ENCODE measurements at regions not wholly inside any gene's neighbourhood (a gene's known extent, or its start where the extent isn't known, plus 50 kb on each side); places are given as distances from the start of the nearest gene placed in this dataset.
A peak's percentile ranks its signal among the peaks of the same experiment; 100 is the strongest.
"Not testable (repeated sequence)": the region's sequence is repeated elsewhere in the genome, so short reads cannot be mapped to it uniquely, and the experiment has no call there.

GRCh38 chr1:47577303-47578025 is 139.6 kb downstream of the FOXD2 start:
- DNase-seq = no peak

DNA sequence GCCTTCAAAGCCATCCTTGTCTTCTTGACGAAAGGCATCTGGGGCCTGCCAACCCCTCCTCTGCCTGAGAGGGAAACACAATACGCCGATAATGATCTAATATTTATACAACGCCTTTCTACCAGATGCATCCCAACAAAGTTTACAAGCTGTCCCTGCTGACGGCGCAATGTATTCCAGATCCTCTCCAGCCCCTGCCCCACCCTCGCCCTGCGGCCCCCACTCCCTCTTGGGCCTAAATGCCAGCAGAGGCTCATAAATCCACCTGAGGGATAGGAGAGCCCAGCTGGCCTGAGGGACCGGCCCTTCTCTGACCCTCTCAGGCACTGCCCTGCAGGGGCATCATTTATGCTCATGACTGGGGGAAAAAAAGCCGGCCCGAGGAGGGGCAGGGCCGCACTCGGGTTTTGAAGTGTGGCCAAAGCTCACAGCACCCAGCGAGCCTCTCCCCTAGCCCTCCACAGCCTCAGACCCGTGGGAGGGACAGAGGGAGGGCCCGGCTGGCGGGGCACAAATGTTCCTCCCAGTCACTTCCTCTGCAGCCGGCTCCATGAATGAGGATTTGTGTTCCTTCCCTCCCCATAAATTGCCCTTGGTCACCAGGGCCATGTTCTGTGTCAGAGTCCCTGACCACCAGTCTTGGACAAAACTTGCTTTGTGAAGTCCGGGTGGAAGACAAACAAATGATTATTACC is 140.3 kb downstream of the FOXD2 start:
- no peak for DNase-seq

DNA sequence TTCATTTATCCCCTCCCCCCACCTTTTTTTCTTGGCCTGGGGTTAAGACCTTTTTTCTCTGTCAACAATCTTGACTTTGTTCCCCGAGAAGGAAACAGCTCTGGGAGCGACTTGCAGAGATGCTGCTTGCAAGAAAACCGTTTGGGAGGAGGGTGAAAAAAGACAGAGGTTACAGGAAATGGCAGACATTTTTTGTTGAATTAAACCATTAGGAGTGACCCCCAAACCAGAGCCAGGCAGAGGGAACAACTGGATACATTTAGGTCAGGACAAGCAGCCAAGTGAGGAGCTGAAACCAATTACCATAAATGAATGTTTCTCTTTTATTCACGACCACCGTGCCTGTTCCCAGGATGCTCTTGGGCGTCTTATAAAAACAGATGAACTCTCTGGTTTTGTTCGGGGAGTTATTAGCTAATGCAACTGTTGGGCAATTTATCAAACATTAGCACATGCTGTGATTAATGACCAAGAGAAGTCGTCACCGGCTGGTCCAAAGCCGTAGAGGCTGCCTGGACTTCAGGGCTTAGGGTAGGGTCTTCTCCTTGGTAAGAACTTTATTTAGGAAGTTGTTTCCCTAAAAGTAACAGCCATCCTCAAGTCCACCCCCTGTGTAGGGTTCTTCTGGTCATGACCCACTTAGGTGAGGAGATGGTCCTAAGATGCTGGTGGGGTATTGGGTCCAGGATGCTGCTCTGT is 141.0 kb downstream of the FOXD2 start:
- no peak for DNase-seq

GRCh38 chr1:47579809-47580208 is 142.0 kb downstream of the FOXD2 start:
- no peak for DNase-seq

DNA sequence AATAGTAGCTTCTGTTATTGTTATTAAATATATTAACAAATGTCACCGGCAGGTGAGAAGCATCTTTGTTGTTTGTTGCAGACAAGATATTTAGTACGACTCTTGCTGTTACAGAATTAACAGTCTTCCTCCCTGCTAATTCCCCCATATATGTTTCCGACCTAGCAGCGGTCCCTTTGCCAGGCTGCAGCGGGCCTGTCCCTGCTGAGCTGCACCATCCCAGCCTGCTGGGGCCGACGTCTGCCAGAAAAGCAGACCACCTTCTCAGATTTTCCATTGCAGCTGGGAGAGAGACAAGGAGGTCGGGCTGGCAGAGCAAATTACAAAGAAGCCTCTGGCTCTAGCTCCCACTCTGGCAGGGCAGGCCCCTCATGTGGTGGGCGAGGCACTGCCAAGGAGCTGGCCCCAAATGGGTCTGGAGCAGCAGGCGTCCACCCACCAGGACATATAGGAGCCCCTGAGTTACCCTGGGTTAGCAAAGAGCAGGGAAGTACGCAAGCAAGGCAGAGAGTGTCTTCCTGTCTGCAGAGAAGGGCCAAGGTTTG is 142.7 kb downstream of the FOXD2 start:
- DNase-seq = no peak

DNA sequence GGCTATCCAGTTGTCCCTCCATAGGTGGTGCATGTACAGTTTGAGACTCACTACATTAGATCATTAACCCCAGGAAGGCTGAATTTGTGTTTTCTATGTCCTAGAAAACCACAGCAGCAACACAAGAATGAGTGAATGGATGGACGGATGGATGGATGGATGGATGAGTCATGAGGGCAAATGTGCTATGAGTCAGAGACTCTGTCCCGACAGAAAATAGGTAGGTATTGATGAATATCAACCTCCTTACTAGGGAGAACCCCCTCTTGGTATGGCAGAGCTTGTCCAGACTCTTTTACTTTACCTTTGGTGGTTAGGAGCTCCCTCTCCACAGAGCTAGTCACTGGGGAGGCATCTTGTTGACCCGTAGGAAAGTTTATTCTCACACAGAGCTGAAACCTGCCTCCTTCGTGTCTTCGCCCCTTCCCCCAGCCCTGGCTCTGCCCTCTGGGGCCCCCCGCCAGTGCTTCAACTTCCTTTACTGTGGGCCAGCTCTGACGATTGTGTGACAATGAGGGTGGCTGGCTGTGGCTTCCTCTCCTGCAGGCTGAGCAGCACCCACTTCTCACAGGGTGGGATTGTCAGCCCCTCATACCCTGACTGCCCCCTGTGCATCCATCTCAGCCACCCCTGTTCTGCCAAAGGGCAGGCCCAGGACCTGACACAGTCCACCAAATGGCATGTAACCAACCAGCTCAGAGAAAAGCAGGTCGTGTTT is 145.2 kb downstream of the FOXD2 start:
- no peak for DNase-seq

GRCh38 chr1:47584249-47584648 is 146.4 kb downstream of the FOXD2 start:
- DNase-seq = no peak

GRCh38 chr1:47585141-47585902 is 147.5 kb downstream of the FOXD2 start:
- no peak for DNase-seq

DNA sequence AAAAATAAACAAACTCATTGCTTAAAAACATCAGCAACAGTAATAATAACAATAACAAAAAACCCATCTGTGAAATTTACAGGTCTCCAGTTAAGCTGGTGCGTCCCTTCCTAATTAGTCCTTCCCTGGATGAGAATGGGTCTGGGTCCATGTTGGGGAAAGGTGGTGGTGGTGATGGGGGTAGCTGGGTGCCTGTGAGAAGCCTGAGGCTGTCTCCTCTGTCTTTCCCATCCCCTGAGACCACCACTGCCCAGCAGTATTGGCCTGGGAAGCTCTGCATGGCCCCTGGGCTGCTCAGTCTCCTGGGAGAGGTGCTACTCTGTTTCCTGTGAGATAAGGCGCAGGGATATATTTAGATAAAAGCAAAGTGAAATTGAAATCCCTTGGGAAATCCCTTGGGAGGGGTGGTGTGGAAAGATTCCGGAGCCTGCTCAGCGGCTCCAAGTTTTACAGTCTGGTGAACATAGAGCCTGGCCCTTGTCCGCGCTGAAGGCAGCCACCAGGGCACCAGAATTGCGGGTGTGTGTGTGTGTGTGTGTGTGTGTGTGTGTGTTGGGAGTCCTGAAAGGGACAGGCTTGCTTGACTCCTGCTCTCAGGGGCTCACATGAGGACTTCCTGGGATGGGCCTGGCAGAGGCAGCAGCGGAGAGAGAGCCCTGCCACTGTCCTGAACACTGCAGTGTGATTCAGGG is 150.2 kb downstream of the FOXD2 start:
- no peak for DNase-seq

DNA sequence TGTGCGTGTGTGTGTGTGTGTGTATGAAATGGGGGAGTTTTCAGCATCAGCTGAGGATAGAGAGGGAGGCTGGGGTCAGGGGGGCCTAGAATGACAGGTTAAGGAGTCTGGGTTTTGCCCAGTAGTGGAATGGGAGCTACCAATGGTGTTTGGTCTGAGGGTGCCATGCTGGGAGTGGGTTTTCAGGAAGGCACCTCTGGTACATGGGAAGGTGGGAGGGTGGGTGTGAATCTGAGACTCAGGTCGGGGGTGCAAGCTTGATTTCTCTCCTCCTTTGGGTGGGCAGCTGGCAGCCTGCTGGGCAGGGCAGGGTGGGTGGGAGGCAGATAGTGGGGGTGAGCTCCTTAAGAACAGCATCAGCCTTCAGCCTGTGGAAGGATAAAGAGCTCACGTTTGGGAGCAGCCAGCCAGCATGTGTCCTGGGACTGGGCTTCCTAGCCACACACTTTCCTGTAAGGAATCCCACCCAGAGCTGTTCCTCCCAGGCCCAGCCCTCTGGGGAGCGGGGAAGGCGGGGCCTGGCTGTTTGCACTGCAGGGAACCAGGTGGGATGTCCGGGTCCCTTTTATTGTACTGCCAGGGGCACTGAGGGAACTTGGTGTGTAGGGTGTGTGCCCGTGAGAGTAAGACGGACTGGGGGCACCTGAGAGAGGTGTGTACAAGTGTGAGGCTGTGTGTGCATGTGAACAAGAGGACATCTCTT is 152.8 kb downstream of the FOXD2 start:
- DNase-seq = no peak

- DNase-seq = no peak
Measured at GRCh38 chr1:47591801-47592200, 154.0 kb downstream of the FOXD2 start.

DNA sequence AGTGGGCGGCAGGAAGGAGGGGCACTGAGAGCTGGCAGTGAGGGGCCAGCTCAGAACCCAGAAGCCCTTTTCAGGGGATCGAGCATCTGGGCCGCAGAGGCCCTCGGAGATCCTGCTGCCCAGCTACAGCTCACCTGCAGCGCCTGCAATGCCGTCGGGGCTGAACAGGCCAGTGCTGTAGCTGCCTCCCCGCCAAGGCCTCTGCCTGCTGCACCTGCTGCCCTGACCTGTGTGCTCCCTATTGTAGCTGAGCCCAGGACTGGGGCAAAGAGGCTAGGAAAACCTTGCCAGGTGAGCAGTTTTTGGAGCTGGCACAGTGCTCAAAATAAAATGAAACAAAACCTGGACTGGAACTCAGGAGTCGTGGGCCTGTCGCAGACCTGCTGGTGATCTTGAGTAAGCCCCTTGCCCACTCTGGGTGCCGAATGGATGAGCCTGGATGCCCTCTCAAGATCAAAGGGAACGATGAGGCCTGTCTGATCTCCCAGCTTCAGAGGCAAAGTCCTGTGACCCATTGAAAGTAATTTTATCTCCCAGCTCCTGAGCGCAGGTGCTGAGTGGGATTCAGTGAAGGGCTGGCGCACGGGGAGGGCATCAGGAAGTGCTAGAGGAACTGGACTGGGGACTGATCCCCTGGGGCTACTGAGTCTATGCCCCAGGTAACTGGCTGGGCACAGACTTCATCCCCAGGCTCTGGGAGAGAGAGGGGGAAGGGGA is 154.6 kb downstream of the FOXD2 start:
- peak; percentile 69 for DNase-seq

GRCh38 chr1:47593013-47593568 is 155.2 kb downstream of the FOXD2 start:
- DNase-seq = no peak

- no peak for DNase-seq
Measured at GRCh38 chr1:47593598-47594285, 155.9 kb downstream of the FOXD2 start.

DNA sequence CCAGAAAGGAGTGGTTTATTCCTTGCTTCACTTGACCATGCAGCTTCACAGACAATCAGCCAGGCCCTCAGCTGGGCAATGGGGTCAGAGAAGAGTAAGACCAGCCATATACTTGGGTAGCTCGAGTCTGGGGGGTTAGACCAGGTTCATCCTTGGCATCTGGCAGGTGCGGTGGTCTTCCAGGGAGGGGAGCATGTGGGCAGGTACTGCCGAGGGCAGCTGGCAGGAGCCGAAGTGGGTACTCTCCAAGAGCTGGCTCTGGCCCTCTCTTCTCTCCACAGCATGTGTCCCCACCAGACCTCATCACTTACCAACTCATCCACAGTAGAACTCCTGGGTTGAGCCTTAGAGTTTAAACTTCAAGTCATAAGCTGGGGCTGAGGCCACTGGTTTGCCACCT is 156.8 kb downstream of the FOXD2 start:
- DNase-seq = no peak

DNA sequence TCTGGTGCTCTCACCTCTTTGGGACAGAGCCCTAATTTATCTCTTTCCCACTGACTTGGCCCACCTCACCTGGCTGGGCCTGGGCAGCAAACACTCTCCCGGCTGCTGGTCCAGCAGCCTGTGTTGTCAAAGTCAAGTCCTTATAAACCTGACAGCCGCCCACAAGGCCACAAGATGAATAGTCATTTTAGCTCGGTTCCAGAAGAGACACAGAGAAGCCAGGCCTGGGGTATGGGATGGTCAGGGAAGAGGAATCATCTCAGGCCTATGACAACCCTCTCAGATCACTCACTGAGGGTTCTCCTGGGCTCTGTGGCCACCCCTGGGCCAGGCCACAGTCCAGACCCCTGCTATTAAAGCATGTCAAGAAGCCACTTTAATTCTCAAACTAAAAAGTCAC is 158.5 kb downstream of the FOXD2 start:
- no peak for DNase-seq

DNA sequence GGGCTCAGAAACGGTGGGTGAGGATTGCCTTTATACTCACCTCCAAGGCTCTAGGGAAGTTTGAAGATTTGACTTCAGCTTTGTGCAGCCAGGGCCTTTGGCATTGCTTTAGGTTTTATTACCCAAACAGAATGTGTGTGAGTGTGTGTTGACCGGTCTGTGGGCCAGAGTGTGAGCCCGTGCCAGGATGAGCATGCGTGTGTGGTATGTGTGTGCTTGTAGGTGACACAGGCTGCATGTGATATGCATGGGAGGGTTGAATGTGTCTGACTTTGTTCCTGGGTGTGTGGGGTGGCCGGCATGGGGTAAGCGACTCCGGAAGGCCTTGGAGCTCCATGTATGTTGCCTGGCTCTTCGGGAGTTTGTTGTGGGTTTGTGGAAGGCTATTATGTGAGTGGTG is 160.5 kb downstream of the FOXD2 start:
- DNase-seq = no peak

- DNase-seq = no peak
Measured at GRCh38 chr1:47599777-47600176, 161.9 kb downstream of the FOXD2 start.

- DNase-seq = not testable (repeated sequence)
Measured at GRCh38 chr1:47602491-47602890, 164.6 kb downstream of the FOXD2 start.

All from NCI-H510A (cell line).